IPS-NIHi7 (cell line): ENCODE measurements at regions not wholly inside any gene's neighbourhood (a gene's known extent, or its start where the extent isn't known, plus 50 kb on each side); places are given as distances from the start of the nearest gene placed in this dataset.

Source experiments
- DNase-seq: peaks from one replicate; pipeline ENCODE4 v3.0.0; 2012; ENCODE audit warnings: mixed read lengths; ENCODE audit errors: extremely low spot score

DNA sequence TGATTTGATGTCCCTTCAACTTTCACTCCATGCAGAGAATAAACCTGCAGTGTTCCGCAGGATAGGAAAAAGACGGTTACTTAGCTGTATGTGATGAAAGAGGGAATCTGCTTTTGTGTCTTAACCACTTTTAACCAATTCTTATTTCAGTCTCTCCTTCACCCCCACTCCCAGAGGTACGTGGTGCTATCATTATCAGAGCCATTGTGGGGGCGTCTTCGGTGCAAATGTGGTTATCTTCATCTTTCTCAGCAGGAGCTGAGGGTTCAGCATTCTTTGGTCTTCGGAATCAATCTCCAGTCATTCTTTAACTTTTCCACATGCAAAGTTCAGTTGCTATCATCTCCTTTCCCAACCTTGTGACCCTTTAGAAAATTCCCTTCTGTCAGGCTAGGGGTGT lies 219.9 kb upstream of the LYZL1 start:
- no peak for DNase-seq

- DNase-seq, result no peak
Measured at GRCh38 chr10:29069941-29070340, 218.9 kb upstream of the LYZL1 start.

- DNase-seq, result no peak
Measured at GRCh38 chr10:29078919-29079318, 210.0 kb upstream of the LYZL1 start.

DNA sequence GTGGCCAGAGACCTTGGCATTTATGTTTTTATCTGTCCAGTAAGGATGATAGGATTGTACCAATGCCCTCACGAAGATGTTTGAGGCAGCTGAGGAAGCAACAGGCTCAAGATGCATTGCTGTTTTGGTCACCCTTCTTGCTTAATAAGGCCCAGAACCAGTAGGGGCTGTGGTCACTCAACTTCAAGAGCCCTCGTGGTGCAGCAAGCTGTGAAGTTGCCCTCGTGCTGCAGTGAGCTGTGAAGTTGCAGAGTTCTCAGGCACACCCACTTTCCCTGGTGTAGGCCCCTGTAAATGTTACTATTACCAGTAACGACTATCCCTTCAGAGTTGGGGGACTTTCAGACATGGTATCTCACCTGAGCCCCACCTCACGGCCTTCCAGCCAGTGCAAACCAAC lies 207.6 kb upstream of the LYZL1 start:
- DNase-seq, result no peak

DNA sequence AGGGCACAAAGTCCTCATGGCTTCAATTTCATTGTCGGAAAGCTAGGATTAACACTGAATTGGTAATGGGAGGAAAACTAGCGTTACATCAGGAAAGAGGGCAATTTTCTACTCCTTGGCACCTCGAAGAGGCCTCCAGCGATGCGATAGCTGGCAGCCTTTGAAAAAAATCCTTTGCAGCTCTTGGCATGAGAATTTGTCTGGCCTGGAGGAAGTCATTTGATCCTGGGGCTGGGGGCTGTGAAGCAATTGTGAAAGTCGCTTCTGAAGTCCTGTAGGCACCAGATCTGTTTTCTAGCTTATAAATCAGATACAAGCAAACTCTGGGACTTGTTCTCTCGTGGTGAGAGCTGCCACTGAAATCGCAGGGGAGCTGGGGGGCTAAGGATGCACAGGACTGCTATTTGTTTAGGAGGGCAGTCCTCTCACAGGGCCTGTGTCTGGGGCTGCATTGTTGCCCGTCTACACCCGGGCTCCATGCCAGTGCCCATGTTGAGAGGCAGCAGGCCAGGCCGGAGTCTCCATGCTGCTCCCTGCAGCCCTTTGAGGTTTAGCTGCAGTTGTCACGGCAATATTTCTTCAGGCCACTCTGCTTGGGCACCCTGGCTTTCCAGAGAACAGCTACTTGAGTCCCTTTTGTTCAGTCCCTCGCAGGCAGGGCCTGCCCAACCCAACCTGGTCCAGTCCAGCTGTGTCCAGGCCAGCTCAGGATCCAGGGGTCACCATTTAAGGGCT lies 206.8 kb upstream of the LYZL1 start:
- no peak for DNase-seq

GRCh38 chr10:29083096-29083495 lies 205.8 kb upstream of the LYZL1 start:
- no peak for DNase-seq

DNA sequence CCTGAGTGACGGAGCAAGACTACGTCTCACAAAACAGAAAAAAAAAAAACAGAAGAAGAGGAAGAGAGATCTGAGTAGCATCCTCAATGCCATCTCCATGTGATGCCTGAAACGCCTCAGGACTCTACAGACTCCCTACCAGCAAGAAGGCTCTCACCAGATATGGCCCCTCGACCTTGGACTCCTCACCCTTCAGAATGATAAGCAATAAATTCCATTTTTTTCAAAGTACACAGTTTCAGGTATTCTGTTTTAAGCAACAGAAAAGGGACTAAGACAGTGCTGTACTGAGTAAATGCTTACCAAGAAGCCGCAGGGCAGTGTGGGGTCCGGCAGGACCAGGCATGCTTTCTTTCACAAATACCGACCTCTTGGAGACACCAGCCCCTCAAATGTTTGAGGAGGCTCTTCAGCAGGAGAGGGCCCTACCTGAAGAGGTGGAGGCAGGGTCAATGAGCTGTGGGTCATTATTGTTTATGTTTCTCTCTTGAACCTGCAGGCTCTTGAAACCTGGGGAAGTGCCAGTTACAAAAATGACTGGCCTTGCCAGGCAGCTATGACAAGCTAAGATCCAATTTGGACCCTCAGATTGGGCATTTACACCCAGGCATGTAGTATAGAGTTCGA lies 204.1 kb upstream of the LYZL1 start:
- DNase-seq, result no peak

GRCh38 chr10:29089091-29089490 lies 199.8 kb upstream of the LYZL1 start:
- no peak for DNase-seq

DNA sequence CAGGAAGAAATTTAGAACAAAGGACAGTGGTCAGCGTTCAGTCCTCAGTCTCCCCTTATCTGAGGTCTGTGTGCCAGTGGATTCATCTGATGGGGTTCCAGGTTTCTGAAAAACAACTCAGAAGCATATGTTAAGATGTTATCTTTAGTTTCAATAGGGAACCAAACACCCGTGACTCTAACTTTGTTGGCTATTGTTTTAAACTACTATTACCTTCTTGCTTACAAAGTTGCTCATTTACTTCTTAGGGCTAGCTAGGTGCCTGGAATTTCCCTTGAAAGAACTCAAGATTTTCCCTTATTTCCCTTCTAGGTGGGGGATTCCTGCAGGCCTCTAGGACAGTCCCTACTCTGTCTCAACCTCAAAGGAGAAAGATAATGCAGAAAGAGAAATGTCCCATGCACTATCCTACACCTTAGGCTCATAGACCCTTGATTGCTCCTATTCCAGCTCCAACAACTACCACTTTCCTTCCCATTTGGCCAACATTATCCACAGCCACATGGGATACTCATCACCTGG lies 192.5 kb upstream of the LYZL1 start:
- DNase-seq, result no peak

DNA sequence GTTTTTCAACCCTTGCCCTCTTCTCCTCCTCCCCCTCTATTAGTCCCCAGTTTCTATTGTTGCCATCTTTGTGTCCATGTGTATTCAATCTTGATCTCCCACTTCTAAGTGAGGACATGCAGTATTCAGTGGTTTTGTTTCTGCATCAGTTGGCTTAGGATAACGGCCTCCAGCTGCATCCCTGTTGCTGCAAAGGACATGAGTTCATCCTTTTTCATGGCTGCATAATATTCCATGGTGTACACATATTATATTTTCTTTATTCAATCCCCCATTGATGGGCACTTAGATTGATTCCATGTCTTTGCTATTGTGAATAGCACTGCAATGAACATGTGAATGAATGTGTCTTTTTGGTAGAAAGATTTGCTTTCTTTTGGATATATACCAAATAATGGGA lies 190.4 kb upstream of the LYZL1 start:
- DNase-seq, result no peak

DNA sequence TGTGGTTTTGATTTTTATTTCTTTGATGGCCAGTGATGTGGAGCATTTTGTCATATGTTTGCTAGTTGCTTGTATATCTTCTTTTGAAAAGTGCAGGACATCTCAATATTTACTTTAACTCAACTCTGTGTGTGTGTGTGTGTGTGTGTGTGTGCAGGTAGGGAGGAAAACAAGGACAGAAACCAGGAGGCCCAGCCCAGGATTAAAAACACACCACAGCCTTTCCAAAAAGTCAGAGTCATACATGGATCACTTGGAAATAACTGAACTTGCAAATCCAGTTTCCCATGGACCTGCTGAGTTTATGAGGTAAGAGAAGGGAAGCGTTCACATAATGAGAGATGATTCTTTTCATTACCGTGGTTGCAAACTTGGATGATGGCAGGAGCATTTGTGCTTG lies 189.9 kb upstream of the LYZL1 start:
- DNase-seq, result no peak

DNA sequence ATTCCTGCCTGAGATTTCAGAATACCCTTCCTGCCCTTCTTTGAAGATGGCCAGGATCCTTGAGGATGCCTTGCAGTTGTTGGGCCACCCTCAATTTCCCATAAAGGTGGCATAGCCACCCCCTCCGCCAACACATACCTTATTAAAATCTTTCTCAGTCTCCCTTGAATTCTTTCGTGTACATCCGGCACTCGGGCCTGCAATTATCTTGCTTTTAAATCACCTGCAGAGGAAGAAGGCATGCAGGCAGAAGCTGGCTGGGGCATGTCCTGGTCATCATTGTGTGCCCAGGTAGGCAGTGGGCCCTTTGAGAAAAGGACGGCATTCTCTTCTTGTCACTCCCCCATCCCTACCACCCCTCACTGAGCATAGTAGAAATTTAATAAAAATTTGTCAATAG lies 189.5 kb upstream of the LYZL1 start:
- DNase-seq, result no peak

GRCh38 chr10:29100505-29100904 lies 188.4 kb upstream of the LYZL1 start:
- DNase-seq, result no peak

DNA sequence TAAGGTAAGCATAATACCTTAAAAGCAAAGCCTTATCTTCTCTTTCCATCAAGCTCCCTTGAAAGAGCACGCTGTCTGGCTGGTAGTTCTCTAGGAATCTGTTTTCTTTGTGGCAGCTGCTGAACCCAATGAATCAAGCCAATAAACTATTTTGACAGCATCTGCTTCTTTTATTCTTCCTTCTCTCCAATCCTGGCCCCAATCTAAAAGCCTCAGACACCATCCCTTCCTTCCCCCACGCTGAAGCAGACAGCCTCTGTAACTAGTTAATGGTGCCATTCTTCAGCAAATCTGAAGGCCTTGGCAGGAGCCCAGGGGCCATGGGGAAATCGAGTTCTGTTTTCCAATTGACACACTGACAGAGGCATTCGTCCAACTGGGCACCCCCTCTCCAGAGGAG lies 186.6 kb upstream of the LYZL1 start:
- no peak for DNase-seq

DNA sequence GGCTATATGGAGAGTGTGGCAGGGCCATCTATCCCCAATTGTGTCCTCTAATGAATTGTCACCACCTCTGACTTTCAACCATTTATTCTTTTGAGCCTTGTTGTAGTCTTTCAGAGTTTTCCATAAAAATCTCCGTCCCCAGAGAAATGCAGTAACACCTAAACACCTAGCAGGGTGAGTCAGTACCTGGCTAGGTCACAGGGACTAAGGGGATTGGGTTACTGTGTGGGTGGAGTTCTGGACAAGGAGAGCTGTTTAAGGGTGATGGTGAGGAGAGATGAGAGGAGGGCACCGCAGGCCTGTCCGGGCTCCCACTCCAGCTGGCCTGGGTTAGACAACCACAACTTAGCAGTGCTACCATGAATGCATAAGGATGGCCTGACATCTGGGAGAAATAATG lies 186.2 kb upstream of the LYZL1 start:
- no peak for DNase-seq

- DNase-seq, result no peak
Measured at GRCh38 chr10:29104661-29105399, 184.0 kb upstream of the LYZL1 start.

DNA sequence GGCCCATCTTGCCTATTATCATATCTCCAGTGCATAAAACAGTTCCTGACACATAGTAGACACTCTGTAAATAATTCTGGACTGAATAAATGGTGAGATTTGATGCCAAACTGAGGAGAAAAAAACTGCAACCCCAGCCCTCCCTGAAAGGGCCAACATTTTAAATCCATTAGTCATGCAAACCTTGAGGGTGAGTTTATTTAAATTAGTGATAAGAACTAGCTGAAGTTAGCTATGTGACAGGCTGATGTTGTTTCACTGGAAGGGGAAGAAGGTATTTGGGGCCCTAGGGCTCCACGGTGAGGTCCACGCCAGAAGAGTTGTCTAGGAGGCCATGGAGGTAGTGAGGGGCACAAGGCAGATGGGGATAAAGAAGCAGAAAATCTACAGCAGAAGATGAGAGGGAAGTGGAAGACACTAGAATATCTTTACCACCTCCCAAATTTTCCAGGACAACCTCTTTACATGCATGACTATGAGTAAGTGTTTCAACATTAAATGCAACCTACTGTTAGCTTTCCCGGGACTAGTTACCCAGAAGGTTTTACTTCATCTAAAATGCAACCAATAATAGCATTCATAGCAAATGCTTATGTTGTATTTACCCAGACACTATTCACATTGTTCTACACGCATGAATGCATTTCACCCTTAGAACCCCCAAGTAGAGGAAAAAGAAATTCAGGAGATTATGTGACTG lies 183.2 kb upstream of the LYZL1 start:
- DNase-seq, result no peak

DNA sequence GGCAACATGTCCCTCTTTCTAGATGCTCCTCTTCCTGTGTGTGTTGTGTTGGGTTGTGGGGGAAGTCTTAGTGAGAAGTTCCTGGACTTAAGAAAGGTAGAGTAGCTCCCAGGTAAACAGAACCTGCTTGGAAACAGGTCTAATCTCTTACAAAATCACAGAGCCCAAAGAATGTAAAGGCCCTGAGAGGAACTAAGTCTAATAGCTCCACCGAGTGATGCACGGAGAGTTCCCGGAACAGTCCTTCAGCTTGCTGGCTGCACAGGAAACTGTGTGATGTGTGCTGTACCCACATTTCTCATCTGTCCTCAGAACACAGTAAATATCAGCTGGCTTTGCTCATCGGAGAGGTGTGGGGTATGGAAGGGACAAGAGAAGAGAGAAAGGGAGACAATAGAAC lies 182.6 kb upstream of the LYZL1 start:
- no peak for DNase-seq

DNA sequence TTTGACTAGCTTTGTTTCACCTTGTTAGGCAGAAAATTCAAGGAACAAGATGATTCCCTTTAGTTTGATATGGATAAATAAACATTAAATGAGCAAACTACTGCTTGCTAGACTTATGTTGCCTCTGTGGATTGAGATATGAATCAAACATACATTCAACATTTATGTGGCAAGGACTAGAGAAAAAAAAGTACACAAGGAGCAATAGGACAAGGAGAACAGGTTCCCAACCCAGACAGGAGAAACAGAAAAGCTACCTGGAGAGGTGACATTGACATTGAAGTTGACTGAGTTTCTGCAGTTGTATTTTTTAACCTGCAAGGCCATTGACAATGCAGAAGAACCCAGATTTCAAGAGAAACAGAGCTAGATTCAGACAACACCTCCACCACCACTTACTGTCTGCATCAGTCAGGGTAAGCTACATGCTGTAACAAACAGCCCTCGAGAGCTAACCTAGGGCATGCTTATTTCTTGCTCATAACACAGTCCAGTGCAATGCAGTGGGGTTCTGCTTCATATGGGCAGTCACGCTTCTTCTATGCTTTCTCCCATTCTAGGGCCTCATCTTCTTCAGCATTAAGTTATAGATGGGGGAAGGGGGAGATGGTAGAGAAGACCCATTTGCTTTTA lies 180.9 kb upstream of the LYZL1 start:
- no peak for DNase-seq

DNA sequence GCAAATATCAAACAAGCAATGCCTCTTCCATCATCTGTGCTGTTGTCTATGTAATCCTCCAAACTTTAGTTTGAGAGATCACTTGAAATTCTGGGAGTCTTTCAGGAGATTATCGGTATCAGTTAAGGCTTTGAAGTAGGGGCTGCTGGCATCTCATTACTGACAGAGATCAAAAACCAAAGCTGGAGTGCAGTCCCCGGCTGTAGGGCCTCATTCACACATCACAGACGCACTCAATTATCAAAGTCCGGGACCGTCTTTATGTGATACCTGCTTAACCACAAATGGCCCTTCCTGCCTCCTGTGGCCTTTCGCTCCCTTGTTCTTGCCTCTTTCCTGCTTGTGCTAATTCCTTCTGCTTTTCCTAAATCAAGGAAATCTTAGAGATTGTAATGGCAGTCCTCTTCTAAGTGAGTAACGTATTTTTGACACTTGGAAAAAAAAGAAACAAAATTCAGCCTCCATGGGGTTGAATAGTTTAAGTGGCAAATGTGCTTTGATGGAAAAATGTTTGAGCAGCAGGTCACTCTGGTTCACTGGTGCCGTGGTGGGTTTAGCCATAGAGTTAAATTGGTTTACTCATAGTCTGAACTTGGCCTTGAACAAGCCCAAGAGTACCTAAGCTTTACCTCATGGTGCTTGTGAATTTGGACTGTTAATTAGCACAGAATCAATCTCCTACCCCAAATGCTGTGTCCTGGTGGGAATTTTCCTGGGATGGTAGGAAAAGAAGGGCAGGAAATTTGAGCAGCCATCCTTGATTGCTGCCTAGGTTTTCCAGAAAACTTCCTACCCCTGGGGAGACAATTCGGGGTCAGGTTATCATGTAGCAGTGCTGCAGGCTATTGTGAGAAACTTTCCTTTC lies 178.9 kb upstream of the LYZL1 start:
- no peak for DNase-seq
